ENCODE measurements at regions not wholly inside any gene's neighbourhood (a gene's known extent, or its start where the extent isn't known, plus 50 kb on each side); places are given as distances from the start of the nearest gene placed in this dataset.

- H3K4me3 ChIP-seq, result no peak overlapping the region
- H3K36me3 ChIP-seq (ENCODE audit: insufficient read depth in 1 of 2, low read depth in 1 of 2), result no peaks in the 10 kb centered on the region
- no peak overlapping the region for H3K27ac ChIP-seq
- DNase-seq, result no peak
- whole genome bisulfite sequencing, 3 donors, result 83 to 96% (median 87%) methylated on average over 1 of the region's 1 CpG
- no peaks in the 10 kb centered on the region for H3K9me3 ChIP-seq
- ATAC-seq, result no peak
- peaks cover 0 to 4% (median 1%) of the 10 kb centered on the region in 3 donors for H3K27me3 ChIP-seq (ENCODE audit: insufficient read depth in 3 of 3, low read length in 2 of 3)
- TF ChIP-seq CTCF (IDR thresholded peaks at IDR 0.05), result no peak
- no peaks in the 10 kb centered on the region for H3K4me1 ChIP-seq
- intact Hi-C loops (cut with DNase I), result no loop called here
Observed at GRCh38 chr20:60791823-60792222, 460.2 kb upstream of the CDH4 start.

GRCh38 chr20:60792941-60793340 is 459.1 kb upstream of the CDH4 start:
- intact Hi-C loops (cut with DNase I), result no loop called here

GRCh38 chr20:60794674-60795073 is 457.4 kb upstream of the CDH4 start:
- Histone ChIP-seq H3K4me1 (no peaks in the 10 kb centered on the region), H3K27ac (no peak overlapping the region), H3K36me3 (ENCODE audit: insufficient read depth in 1 of 2, low read depth in 1 of 2) (no peaks in the 10 kb centered on the region), H3K27me3 (ENCODE audit: insufficient read depth in 3 of 3, low read length in 2 of 3) (peaks cover 0 to 4% (median 1%) of the 10 kb centered on the region in 3 donors), H3K9me3 (no peaks in the 10 kb centered on the region), H3K4me3 (no peak overlapping the region)
- intact Hi-C loops (cut with DNase I), result no loop called here
- no peak for DNase-seq
- TF ChIP-seq CTCF (IDR thresholded peaks at IDR 0.05), result no peak
- no peak for ATAC-seq
- WGBS, 3 donors, result 93 to 97% (median 95%) methylated on average over 4 of the region's 4 CpGs

More at GRCh38 chr20:60792941-60793340, 459.1 kb upstream of the CDH4 start:
- H3K27me3 ChIP-seq (ENCODE audit: insufficient read depth in 3 of 3, low read length in 2 of 3), result peaks cover 0 to 4% (median 1%) of the 10 kb centered on the region in 3 donors
- DNase-seq, result no peak
- H3K27ac ChIP-seq, result no peak overlapping the region
- H3K9me3 ChIP-seq, result no peaks in the 10 kb centered on the region
- no peak for TF ChIP-seq CTCF (IDR thresholded peaks at IDR 0.05)
- H3K36me3 ChIP-seq (ENCODE audit: insufficient read depth in 1 of 2, low read depth in 1 of 2), result no peaks in the 10 kb centered on the region
- ATAC-seq, result no peak
- 86 to 96% (median 89%) methylated on average over 6 of the region's 6 CpGs for WGBS, 3 donors
- no peaks in the 10 kb centered on the region for H3K4me1 ChIP-seq
- no peak overlapping the region for H3K4me3 ChIP-seq

GRCh38 chr20:60795651-60796050 is 456.4 kb upstream of the CDH4 start:
- H3K36me3 ChIP-seq (ENCODE audit: insufficient read depth in 1 of 2, low read depth in 1 of 2), result no peaks in the 10 kb centered on the region
- no peak overlapping the region for H3K27ac ChIP-seq
- 57 to 66% (median 63%) methylated on average over 1 of the region's 1 CpG for WGBS, 3 donors
- H3K27me3 ChIP-seq (ENCODE audit: insufficient read depth in 3 of 3, low read length in 2 of 3), result peaks cover 0 to 4% (median 1%) of the 10 kb centered on the region in 3 donors
- ATAC-seq (no peak), DNase-seq (no peak)
- no peaks in the 10 kb centered on the region for H3K4me1 ChIP-seq
- H3K4me3 ChIP-seq, result no peak overlapping the region
- intact Hi-C loops (cut with DNase I), result no loop called here
- H3K9me3 ChIP-seq, result no peaks in the 10 kb centered on the region
- TF ChIP-seq CTCF (IDR thresholded peaks at IDR 0.05), result no peak

GRCh38 chr20:60800185-60800584 is 451.9 kb upstream of the CDH4 start:
- no peak for TF ChIP-seq CTCF (IDR thresholded peaks at IDR 0.05)

More at GRCh38 chr20:60800185-60800584, 451.9 kb upstream of the CDH4 start:
- no peaks in the 10 kb centered on the region for H3K4me1 ChIP-seq
- WGBS, 3 donors, result 81 to 100% (median 88%) methylated on average over 1 of the region's 1 CpG
- ATAC-seq (no peak), DNase-seq (no peak)
- no peaks in the 10 kb centered on the region for H3K36me3 ChIP-seq (ENCODE audit: insufficient read depth in 1 of 2, low read depth in 1 of 2)
- no peaks in the 10 kb centered on the region for H3K9me3 ChIP-seq
- no peak overlapping the region for H3K27ac ChIP-seq
- no peaks in the 10 kb centered on the region for H3K27me3 ChIP-seq (ENCODE audit: insufficient read depth in 3 of 3, low read length in 2 of 3)
- no peak overlapping the region for H3K4me3 ChIP-seq
- intact Hi-C loops (cut with DNase I), result no loop called here
